Fibroblast of peridontal ligament (primary cell): ENCODE measurements at regions not wholly inside any gene's neighbourhood (a gene's known extent, or its start where the extent isn't known, plus 50 kb on each side); places are given as distances from the start of the nearest gene placed in this dataset.

Source experiments
- DNase-seq: peaks from one replicate; pipeline ENCODE4 v3.0.0-alpha.2; 2010; ENCODE audit errors: extremely low read depth

DNA sequence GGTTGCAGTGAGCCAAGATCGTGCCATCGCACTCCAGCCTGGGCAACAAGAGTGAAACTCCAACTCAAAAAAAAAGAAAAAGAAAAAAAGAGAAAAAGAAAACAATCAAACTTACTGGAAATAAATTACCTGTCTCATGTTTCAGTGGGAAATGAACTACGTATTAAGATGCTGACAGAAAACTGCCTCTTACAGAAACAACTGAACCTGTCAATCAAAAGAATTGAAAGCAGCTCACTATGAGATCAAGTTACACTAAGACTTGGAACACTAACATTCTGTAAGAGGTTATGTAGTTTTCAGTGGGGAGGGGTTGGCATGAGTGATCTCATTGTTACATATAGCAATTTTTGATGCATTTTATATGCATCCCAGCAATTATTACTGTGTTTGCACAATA is 64.4 kb upstream of the SPATA31E1 start:
- no peak for DNase-seq

GRCh38 chr9:87824216-87824875 is 58.3 kb upstream of the SPATA31E1 start:
- no peak for DNase-seq

DNA sequence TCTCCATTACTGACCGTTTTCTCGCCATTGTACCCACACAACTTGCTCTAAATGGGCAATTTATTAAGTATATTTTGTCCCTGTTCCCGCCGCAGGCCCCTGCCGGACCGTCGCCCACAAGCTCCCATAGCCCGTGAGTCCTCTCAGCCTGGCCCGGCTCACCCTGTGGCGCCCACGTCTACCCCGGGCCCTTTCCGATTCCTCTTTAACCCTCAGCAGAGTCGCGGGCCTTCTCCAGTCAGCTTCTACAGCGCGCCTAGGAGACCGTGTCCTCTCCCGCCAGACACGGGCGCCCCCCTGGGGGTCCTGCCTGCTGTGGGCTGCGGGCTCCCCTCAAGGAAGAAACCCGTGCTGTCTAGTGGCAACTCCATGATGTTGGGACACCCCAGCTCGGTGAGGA is 57.8 kb upstream of the SPATA31E1 start:
- no peak for DNase-seq

DNA sequence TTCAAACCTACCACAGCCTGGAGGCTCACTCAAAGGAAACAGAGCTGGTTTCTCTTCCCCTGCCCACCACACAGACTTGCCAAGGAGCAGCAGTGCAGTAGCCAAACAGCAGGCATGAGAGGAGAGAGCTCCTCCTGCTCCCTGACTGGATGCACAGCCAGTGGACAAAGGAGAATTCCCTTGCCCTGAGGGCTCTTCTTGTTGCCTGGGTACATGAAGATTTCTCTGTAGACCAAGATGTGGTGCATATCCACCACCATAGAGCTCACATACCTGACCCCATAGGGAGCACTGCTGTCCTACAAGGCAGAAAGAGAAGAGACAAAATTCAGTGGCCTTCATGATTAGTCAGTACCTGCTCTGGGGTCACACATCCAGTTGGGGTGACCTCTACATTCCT is 56.3 kb upstream of the SPATA31E1 start:
- DNase-seq = no peak

DNA sequence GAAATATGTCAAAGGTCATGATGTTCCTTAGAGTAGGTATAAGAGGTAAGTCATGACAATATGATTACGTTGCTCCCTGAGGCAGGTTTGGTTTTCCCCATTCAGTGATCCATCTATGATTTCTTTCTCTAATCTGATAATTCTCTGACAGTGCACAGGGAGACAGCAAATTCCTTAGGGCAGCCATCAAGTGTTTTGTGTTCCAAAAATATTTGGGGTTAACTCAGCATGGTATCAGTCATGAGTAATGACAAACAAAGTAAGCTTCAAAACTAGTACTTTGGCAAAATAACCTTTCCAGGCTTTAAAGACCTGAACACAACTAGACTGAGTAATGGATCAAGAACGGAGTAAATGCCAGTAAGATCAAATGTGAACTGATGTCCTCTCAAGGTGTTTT is 55.3 kb upstream of the SPATA31E1 start:
- DNase-seq = no peak

GRCh38 chr9:87829756-87830155 is 52.9 kb upstream of the SPATA31E1 start:
- no peak for DNase-seq

- no peak for DNase-seq
Observed at GRCh38 chr9:87830446-87830845, 52.2 kb upstream of the SPATA31E1 start.

DNA sequence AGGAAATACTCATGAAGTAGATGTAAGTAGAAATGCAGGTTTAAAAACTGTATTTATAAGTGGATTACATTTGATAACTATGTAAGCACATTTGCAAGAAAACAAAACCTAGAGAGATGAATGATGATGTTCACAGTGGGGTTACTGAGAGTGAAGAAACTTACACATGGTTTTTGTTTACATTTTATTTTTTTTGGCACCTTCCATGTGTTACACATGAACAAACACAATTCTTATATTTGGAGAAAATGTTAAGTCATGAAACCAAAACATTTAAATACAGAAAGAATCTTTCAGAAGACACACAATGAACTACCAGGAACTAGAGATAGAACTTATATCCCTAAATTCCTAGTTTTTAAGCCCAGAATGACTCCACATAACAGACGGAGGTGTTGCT is 51.5 kb upstream of the SPATA31E1 start:
- peak; percentile 31 for DNase-seq
